ENCODE measurements at regions not wholly inside any gene's neighbourhood (a gene's known extent, or its start where the extent isn't known, plus 50 kb on each side); places are given as distances from the start of the nearest gene placed in this dataset.
"Not testable (repeated sequence)": the region's sequence is repeated elsewhere in the genome, so short reads cannot be mapped to it uniquely, and the experiment has no call there.

- TF ChIP-seq, protein P1, sequence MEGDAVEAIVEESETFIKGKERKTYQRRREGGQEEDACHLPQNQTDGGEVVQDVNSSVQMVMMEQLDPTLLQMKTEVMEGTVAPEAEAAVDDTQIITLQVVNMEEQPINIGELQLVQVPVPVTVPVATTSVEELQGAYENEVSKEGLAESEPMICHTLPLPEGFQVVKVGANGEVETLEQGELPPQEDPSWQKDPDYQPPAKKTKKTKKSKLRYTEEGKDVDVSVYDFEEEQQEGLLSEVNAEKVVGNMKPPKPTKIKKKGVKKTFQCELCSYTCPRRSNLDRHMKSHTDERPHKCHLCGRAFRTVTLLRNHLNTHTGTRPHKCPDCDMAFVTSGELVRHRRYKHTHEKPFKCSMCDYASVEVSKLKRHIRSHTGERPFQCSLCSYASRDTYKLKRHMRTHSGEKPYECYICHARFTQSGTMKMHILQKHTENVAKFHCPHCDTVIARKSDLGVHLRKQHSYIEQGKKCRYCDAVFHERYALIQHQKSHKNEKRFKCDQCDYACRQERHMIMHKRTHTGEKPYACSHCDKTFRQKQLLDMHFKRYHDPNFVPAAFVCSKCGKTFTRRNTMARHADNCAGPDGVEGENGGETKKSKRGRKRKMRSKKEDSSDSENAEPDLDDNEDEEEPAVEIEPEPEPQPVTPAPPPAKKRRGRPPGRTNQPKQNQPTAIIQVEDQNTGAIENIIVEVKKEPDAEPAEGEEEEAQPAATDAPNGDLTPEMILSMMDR (IDR thresholded peaks at IDR 0.05; ENCODE audit: low read depth, low read length, poor library complexity, severe bottlenecking), result not testable (repeated sequence)
- TF ChIP-seq EZH2phosphoT487 (IDR thresholded peaks at IDR 0.05; ENCODE audit: borderline replicate concordance, low read length), result not testable (repeated sequence)
Observed at GRCh38 chr1:224040006-224040405, 73.9 kb upstream of the FBXO28 start.
